Astrocyte of the cerebellum (primary cell): ENCODE measurements at regions not wholly inside any gene's neighbourhood (a gene's known extent, or its start where the extent isn't known, plus 50 kb on each side); places are given as distances from the start of the nearest gene placed in this dataset.

Experiments used
- DNase-seq: peaks from one replicate; pipeline ENCODE4 v3.0.0-alpha.2; 2011; ENCODE audit warnings: low read depth
- H3K4me3 ChIP-seq: 2 replicates; pipeline ENCODE4 v1.5.1; 2011; ENCODE audit warnings: mild to moderate bottlenecking, low read depth, low read length, moderate library complexity
- in situ Hi-C: cut with HindIII; loops from 2 replicates; pipeline ENCODE4 v1.10.0; 2017; ENCODE audit warnings: low sequenced_read_pairs
- TF ChIP-seq, protein P1 (sequence below): IDR thresholded peaks from 2 replicates; pipeline ENCODE4 v1.5.1; 2012; ENCODE audit warnings: low read length, low read depth, moderate library complexity, mild to moderate bottlenecking; ENCODE audit errors: missing control alignments

DNA sequence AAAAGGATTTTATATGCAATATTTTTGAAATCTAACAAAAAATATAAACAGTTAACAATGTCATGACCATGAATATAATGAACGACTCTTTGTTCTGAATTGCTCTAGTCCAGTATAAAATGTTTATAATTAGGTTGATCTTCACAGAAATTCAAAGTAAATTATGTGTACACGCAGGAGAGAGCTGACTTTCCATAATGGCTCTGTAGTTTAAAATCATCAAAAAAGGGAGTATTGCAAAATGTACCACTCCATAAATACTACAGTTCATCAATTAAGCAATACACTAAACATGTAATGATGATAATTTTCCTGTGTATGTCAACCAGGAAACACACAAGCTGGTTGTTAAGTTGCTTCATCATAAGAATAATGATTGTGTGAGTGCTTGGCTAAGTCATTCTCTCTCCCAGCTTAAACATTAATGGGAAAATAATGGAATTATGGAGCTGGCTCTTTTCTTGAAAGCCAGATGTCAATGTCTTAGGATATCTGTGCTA is 189.5 kb upstream of the PLEKHG7 start:
- H3K4me3 ChIP-seq: no peak overlapping the region
- in situ Hi-C loops: no loop called here
- TF ChIP-seq, protein P1, sequence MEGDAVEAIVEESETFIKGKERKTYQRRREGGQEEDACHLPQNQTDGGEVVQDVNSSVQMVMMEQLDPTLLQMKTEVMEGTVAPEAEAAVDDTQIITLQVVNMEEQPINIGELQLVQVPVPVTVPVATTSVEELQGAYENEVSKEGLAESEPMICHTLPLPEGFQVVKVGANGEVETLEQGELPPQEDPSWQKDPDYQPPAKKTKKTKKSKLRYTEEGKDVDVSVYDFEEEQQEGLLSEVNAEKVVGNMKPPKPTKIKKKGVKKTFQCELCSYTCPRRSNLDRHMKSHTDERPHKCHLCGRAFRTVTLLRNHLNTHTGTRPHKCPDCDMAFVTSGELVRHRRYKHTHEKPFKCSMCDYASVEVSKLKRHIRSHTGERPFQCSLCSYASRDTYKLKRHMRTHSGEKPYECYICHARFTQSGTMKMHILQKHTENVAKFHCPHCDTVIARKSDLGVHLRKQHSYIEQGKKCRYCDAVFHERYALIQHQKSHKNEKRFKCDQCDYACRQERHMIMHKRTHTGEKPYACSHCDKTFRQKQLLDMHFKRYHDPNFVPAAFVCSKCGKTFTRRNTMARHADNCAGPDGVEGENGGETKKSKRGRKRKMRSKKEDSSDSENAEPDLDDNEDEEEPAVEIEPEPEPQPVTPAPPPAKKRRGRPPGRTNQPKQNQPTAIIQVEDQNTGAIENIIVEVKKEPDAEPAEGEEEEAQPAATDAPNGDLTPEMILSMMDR: no peak
- no peak for DNase-seq

DNA sequence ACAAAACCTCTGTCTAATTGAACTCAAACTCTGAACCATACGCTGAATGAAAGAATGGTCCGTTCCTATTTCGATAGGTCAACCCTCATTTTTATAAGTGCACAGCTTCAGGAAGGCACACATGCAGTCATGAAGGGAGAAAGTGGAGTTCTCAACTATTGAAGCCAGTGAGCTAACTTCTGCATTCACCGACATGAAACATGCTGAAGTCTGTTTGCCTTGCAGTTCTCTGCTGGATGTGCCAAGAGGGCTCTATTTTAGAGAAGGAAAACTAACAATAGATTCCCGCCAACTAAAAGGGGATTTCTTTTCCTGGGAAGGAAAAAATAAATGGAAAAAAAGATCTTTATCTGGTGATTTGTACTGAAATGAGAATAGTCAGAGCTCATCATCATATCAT is 191.0 kb upstream of the PLEKHG7 start:
- TF ChIP-seq, protein P1: no peak
- in situ Hi-C loops: no loop called here
- no peak overlapping the region for H3K4me3 ChIP-seq
- no peak for DNase-seq

DNA sequence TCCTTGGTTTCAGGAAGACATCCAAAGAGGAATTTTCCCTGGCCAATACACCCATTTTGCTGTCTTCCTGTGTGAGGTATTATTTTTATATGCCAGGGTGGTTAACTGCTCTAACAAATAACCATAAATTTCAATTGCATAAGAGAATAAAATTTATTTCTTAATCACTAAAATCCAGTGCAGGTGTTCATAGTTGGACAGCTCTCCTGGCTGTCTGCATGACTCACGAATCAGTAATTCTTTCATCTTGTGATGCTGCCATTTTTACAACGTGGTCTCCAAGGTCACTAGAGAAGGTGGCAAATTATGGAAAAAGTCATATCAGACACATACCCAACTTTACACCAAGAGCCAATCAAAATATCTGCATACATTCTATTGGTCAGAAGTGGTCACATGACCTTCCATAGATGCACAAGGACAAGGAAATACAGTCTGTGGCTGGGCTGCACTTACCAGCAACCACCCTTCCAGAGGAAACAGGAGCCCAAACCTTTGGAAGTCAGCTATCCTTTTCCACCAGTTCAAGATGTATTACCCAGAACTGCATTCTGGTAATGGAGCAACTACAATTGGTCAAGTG is 193.5 kb upstream of the PLEKHG7 start:
- TF ChIP-seq, protein P1: no peak
- DNase-seq: no peak
- in situ Hi-C loops: no loop called here
- H3K4me3 ChIP-seq: no peak overlapping the region

DNA sequence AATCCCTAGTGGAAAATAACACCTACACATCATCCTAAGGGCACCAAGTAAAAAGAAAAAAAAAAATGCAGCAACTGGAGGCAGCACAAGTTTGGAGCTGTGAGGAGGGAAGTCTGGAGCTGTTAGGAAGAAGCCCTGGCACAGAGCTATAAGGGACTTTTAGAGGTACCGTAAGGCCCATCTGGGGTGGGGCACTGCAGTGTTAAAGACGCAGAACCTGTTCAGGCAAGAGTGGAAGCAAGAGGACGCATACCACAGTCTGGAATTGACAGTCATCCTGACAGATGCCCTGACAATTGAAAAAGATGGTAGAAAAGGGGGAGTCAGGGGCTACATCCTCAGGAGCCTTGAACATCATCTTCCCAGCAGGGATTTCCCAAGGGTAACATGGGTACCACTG is 195.9 kb upstream of the PLEKHG7 start:
- in situ Hi-C loops: no loop called here
- TF ChIP-seq, protein P1: no peak
- DNase-seq: no peak
- no peak overlapping the region for H3K4me3 ChIP-seq

DNA sequence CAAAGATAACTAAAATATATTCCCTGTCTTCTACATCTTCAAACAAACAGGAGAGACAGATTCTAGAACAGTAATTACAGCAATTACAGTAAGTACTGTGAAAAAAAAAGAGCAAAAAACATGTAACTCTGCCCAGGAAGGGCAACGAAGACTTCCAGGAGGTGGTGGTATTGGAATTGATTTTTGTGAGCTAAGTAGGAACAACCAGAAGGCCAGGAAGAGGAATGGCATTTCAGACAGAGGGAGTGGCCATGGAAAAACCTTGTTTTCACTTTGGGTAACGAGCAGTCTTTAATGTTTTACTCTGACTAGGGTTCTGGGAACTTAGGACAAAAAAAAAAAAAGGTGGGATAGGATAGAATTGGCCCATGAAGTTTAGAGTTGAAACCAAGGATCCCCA is 196.3 kb upstream of the PLEKHG7 start:
- no peak overlapping the region for H3K4me3 ChIP-seq
- DNase-seq: no peak
- TF ChIP-seq, protein P1: no peak
- in situ Hi-C loops: no loop called here

DNA sequence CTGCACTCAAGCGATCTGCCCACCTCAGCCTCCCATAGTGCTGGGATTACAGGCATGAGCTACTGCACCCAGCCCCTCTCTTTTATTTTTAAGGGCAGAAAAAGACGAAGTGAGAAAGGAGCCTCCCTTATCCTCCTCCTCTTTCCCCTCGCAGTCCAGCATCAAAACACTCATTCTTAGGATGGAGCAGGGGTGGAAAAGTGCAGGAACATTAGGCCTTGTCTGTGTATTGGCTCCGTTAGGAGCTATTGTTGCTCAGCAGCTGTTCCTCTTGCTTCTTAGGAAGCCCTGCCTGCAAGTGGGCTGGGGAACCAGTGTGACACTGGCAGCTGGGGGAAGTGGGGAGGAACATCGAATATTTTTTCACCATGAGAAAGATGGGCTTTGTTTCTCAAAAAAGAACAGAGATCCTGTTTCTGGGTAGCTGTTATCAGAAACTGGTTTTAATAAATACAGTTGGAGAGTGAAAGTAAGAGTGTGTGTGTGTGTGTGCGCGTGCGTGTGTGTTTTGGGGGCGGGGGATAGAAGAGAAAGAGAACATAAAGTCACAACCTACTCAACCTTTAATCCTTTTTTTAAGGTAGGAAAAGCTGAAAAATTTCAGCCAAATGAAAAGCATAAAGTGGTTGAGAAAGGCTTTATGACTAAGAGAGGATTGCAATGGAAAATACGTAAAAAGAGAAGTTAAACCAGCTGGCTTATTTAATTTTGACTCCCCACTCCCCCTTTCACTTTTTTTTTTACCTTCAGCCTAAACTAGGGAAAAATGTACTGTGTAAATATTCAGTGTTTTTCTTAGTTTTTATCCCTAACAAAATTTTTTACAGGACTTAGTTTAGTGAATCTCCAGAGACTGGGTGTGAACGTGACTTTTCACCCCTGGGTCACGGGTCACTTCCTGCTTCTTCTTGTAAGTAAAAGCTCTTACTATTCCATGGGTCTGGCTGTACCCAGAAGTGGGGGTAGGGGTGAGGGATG is 197.2 kb upstream of the PLEKHG7 start:
- in situ Hi-C loops: no loop called here
- no peak overlapping the region for H3K4me3 ChIP-seq
- TF ChIP-seq, protein P1: no peak
- DNase-seq: no peak
